DMS153 (cell line): ENCODE measurements at regions not wholly inside any gene's neighbourhood (a gene's known extent, or its start where the extent isn't known, plus 50 kb on each side); places are given as distances from the start of the nearest gene placed in this dataset.

Experiments
- DNase-seq: peaks from one replicate; lab custom pipeline; 2025; lab: John Stamatoyannopoulos, UW

GRCh38 chr12:90260136-90260535, 551.5 kb upstream of the ATP2B1 start:
- DNase-seq, result no peak

GRCh38 chr12:90257927-90258624, 549.4 kb upstream of the ATP2B1 start:
- no peak for DNase-seq

GRCh38 chr12:90254796-90255195, 546.2 kb upstream of the ATP2B1 start:
- no peak for DNase-seq

GRCh38 chr12:90253674-90254181, 545.1 kb upstream of the ATP2B1 start:
- DNase-seq, result peak; percentile 95

GRCh38 chr12:90253136-90253535, 544.5 kb upstream of the ATP2B1 start:
- DNase-seq, result no peak

GRCh38 chr12:90250766-90251165, 542.1 kb upstream of the ATP2B1 start:
- DNase-seq, result no peak

- no peak for DNase-seq
Measured at GRCh38 chr12:90250042-90250441, 541.4 kb upstream of the ATP2B1 start.

GRCh38 chr12:90246688-90247087, 538.0 kb upstream of the ATP2B1 start:
- DNase-seq, result no peak

- DNase-seq, result no peak
Measured at GRCh38 chr12:90245391-90245790, 536.8 kb upstream of the ATP2B1 start.

- DNase-seq, result no peak
Measured at GRCh38 chr12:90244232-90244631, 535.6 kb upstream of the ATP2B1 start.

- no peak for DNase-seq
Measured at GRCh38 chr12:90243211-90243610, 534.6 kb upstream of the ATP2B1 start.

- no peak for DNase-seq
Measured at GRCh38 chr12:90239732-90240260, 531.2 kb upstream of the ATP2B1 start.

GRCh38 chr12:90238663-90239271, 530.1 kb upstream of the ATP2B1 start:
- no peak for DNase-seq

- DNase-seq, result no peak
Measured at GRCh38 chr12:90237841-90238240, 529.2 kb upstream of the ATP2B1 start.

GRCh38 chr12:90235642-90236041, 527.0 kb upstream of the ATP2B1 start:
- DNase-seq, result no peak

GRCh38 chr12:90234472-90234871, 525.8 kb upstream of the ATP2B1 start:
- no peak for DNase-seq

- no peak for DNase-seq
Measured at GRCh38 chr12:90233168-90234100, 524.8 kb upstream of the ATP2B1 start.

GRCh38 chr12:90229407-90230170, 521.0 kb upstream of the ATP2B1 start:
- DNase-seq, result no peak

- DNase-seq, result no peak
Measured at GRCh38 chr12:90226211-90226610, 517.6 kb upstream of the ATP2B1 start.

GRCh38 chr12:90216815-90217214, 508.2 kb upstream of the ATP2B1 start:
- DNase-seq, result no peak

- no peak for DNase-seq
Measured at GRCh38 chr12:90216020-90216552, 507.4 kb upstream of the ATP2B1 start.
